ENCODE measurements at regions not wholly inside any gene's neighbourhood (a gene's known extent, or its start where the extent isn't known, plus 50 kb on each side); places are given as distances from the start of the nearest gene placed in this dataset.

DNA sequence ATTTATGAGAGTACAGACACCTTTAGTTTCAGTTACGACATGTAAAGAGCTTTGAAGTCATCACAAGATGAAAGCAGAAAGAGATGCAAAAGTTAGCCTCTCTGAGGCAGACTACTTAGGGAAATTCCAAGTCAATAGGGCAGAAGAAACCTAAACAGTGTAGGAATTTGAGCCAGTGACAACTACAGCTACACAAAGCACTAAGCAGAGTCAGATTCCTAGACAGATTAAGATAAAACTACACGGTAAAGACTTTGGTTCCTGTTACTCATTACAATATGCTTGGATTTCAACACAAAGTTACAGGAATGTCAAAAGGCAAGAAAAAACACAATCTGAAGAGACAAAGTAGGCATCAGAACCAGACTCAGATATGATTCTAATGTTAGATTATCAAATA is 1302.3 kb downstream of the FSCB start:
- no peak overlapping the region for H3K9ac ChIP-seq
- no peaks in the 10 kb centered on the region for H3K27me3 ChIP-seq (ENCODE audit: insufficient read depth)
- no peaks in the 10 kb centered on the region for H3K36me3 ChIP-seq (replicated peaks in 1 of 2; ENCODE audit: control insufficient read depth in 1 of 2, insufficient read depth in 2 of 2, low read length in 1 of 2)
- ChIA-PET POLR2A (no interaction called here), CTCF (no interaction called here)
- H3K9me3 ChIP-seq = no peaks in the 10 kb centered on the region
- H3K27ac ChIP-seq (ENCODE audit: low read depth in 2 of 2, low read length in 1 of 2) = no peak overlapping the region
- no peaks in the 10 kb centered on the region for H3K79me2 ChIP-seq (ENCODE audit: insufficient read depth)
- 11% methylated on average over 2 of the region's 2 CpGs for WGBS (ENCODE audit: low lambda C conversion rate)
- no peaks in the 10 kb centered on the region for H3F3A ChIP-seq (replicated peaks; ENCODE audit: insufficient read depth)
- no peak overlapping the region for H3K4me3 ChIP-seq (ENCODE audit: low read depth in 2 of 2, low read length in 1 of 2)
- H2AFZ ChIP-seq (ENCODE audit: low read depth) = no peak overlapping the region
- no peaks in the 10 kb centered on the region for H4K20me1 ChIP-seq (ENCODE audit: insufficient read depth)
- TF ChIP-seq TCF12 (IDR thresholded peaks at IDR 0.05) = no peak
- TF ChIP-seq FOSL2 (IDR thresholded peaks at IDR 0.05; ENCODE audit: borderline replicate concordance, low read depth) = no peak
- TF ChIP-seq, protein P1, sequence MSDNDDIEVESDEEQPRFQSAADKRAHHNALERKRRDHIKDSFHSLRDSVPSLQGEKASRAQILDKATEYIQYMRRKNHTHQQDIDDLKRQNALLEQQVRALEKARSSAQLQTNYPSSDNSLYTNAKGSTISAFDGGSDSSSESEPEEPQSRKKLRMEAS (IDR thresholded peaks at IDR 0.05; ENCODE audit: low read depth) = no peak
- TF ChIP-seq, protein P2, sequence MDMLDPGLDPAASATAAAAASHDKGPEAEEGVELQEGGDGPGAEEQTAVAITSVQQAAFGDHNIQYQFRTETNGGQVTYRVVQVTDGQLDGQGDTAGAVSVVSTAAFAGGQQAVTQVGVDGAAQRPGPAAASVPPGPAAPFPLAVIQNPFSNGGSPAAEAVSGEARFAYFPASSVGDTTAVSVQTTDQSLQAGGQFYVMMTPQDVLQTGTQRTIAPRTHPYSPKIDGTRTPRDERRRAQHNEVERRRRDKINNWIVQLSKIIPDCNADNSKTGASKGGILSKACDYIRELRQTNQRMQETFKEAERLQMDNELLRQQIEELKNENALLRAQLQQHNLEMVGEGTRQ (IDR thresholded peaks at IDR 0.05; ENCODE audit: borderline replicate concordance, low read depth, low read length) = no peak
- TF ChIP-seq TEAD4 (IDR thresholded peaks at IDR 0.05; ENCODE audit: borderline replicate concordance, insufficient read depth) = no peak
- no peak overlapping the region for H3K4me2 ChIP-seq
- H3K9me2 ChIP-seq = no peaks in the 10 kb centered on the region
- no peak for DNase-seq
- no peaks in the 10 kb centered on the region for H3K4me1 ChIP-seq (ENCODE audit: control insufficient read depth in 1 of 2, insufficient read depth in 2 of 2, low read depth in 1 of 2, low read length in 1 of 2)

DNA sequence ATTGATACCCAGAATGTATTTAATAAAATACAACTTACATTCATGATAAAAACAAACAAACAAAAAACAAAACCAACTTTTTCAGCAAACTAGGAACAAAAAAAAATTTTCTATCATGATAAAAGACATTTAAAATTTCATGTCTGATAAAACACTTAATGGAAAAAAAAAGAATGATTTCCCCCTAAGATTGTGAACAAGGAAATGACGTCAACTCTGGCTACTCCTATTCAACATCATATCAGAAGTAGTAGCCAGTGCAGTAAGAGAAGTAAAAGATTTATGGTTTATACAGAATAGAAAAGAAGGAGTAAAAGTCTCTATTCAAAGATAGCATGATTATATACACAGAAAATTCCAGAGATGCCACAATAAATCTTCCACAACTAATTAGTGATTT is 1306.6 kb downstream of the FSCB start:
- WGBS (ENCODE audit: low lambda C conversion rate) = 8% methylated on average over 1 of the region's 1 CpG
- H3K9me3 ChIP-seq = no peaks in the 10 kb centered on the region
- no peaks in the 10 kb centered on the region for H3K79me2 ChIP-seq (ENCODE audit: insufficient read depth)
- H3K27me3 ChIP-seq (ENCODE audit: insufficient read depth) = no peaks in the 10 kb centered on the region
- no peaks in the 10 kb centered on the region for H3F3A ChIP-seq (replicated peaks; ENCODE audit: insufficient read depth)
- no peak overlapping the region for H3K4me3 ChIP-seq (ENCODE audit: low read depth in 2 of 2, low read length in 1 of 2)
- ChIA-PET POLR2A (no interaction called here), CTCF (no interaction called here)
- DNase-seq = no peak
- no peak overlapping the region for H3K9ac ChIP-seq
- H3K27ac ChIP-seq (ENCODE audit: low read depth in 2 of 2, low read length in 1 of 2) = no peak overlapping the region
- H3K9me2 ChIP-seq = no peaks in the 10 kb centered on the region
- no peaks in the 10 kb centered on the region for H4K20me1 ChIP-seq (ENCODE audit: insufficient read depth)
- H2AFZ ChIP-seq (ENCODE audit: low read depth) = no peak overlapping the region
- no peak overlapping the region for H3K4me2 ChIP-seq
- H3K36me3 ChIP-seq (replicated peaks in 1 of 2; ENCODE audit: control insufficient read depth in 1 of 2, insufficient read depth in 2 of 2, low read length in 1 of 2) = no peaks in the 10 kb centered on the region
- no peak for TF ChIP-seq FOSL2 (IDR thresholded peaks at IDR 0.05; ENCODE audit: borderline replicate concordance, low read depth)
- TF ChIP-seq GATA2 (CRISPR knock-in tag; IDR thresholded peaks at IDR 0.05) = no peak
- TF ChIP-seq ELF1 (IDR thresholded peaks at IDR 0.05) = no peak
- no peak for TF ChIP-seq NFIC (IDR thresholded peaks at IDR 0.05; ENCODE audit: borderline replicate concordance)
- TF ChIP-seq, protein P3, sequence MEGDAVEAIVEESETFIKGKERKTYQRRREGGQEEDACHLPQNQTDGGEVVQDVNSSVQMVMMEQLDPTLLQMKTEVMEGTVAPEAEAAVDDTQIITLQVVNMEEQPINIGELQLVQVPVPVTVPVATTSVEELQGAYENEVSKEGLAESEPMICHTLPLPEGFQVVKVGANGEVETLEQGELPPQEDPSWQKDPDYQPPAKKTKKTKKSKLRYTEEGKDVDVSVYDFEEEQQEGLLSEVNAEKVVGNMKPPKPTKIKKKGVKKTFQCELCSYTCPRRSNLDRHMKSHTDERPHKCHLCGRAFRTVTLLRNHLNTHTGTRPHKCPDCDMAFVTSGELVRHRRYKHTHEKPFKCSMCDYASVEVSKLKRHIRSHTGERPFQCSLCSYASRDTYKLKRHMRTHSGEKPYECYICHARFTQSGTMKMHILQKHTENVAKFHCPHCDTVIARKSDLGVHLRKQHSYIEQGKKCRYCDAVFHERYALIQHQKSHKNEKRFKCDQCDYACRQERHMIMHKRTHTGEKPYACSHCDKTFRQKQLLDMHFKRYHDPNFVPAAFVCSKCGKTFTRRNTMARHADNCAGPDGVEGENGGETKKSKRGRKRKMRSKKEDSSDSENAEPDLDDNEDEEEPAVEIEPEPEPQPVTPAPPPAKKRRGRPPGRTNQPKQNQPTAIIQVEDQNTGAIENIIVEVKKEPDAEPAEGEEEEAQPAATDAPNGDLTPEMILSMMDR (IDR thresholded peaks at IDR 0.05) = no peak
- no peak for TF ChIP-seq POLR2AphosphoS5 (IDR thresholded peaks at IDR 0.05; ENCODE audit: low read depth, low read length)
- no peak for TF ChIP-seq MXI1 (IDR thresholded peaks at IDR 0.05; ENCODE audit: low read depth, low read length)
- no peaks in the 10 kb centered on the region for H3K4me1 ChIP-seq (ENCODE audit: control insufficient read depth in 1 of 2, insufficient read depth in 2 of 2, low read depth in 1 of 2, low read length in 1 of 2)

Data from SK-N-SH (cell line).